Globus pallidus (tissue), 1 donor: ENCODE measurements at regions not wholly inside any gene's neighbourhood (a gene's known extent, or its start where the extent isn't known, plus 50 kb on each side); places are given as distances from the start of the nearest gene placed in this dataset.
A peak's percentile ranks its signal among the peaks of the same experiment; 100 is the strongest.

ENCODE experiments used
- DNase-seq: peaks from one replicate; pipeline ENCODE4 v3.0.0-alpha.2; 2015; ENCODE audit warnings: low spot score

- DNase-seq = no peak
Measured at GRCh38 chr9:129259375-129259774, 81.3 kb upstream of the IER5L start.

DNA sequence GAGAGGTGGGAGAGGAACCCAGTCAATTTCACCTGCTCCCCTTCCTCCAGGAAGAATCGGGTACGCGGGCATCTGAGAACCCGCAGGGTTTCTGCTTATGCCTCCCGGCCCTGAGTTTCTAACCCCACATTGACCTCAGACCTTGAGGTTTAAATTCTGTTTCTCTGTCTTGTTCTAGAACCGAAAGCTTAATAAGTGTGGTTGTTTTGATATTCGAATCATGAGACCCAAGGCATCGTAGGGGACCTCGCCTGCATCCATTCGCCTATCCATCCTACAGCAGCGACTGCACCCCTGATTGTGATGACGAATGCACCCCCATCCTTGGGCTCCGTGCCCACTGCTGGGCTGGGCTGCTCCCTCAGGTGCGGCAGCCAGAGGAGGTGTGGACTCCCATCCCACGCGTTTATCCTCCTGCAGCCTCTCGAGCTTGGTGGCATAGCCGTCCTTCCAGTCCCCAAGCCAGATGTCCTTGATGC is 80.8 kb upstream of the IER5L start:
- no peak for DNase-seq

DNA sequence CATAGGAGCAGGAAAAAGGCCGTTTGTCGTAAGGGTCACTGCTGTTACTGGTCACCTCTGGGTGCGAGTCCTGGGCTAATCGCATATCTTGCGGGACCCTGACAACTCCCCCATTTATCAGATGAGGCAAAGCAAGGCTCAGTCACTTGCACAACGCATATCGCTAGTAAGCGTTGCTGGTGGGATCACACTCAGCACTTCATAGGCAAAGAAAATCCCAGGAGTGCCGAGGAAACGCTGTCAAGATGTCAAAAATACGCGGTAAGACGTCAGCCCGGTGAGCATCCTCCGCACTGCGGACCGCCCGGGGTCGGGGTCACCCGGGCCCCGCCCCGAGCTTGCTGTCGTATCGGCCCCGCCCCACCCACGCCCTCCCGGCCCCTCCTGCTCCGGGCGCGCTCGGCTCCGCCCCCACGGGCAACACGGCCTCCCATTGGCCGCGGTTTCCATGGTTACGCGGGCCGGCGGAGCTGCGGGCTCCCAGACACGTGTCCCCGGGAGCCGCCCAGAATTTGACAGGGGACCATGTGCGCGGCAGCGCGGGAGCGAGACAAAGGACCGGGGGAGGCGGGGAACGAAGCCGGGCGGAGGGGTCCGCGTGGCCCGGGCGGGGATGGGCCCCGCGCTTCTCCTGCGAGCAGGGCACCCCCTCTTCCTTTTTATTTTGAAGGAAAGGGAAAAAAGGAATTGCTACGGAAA is 80.2 kb upstream of the IER5L start:
- peak; percentile 82 for DNase-seq

DNA sequence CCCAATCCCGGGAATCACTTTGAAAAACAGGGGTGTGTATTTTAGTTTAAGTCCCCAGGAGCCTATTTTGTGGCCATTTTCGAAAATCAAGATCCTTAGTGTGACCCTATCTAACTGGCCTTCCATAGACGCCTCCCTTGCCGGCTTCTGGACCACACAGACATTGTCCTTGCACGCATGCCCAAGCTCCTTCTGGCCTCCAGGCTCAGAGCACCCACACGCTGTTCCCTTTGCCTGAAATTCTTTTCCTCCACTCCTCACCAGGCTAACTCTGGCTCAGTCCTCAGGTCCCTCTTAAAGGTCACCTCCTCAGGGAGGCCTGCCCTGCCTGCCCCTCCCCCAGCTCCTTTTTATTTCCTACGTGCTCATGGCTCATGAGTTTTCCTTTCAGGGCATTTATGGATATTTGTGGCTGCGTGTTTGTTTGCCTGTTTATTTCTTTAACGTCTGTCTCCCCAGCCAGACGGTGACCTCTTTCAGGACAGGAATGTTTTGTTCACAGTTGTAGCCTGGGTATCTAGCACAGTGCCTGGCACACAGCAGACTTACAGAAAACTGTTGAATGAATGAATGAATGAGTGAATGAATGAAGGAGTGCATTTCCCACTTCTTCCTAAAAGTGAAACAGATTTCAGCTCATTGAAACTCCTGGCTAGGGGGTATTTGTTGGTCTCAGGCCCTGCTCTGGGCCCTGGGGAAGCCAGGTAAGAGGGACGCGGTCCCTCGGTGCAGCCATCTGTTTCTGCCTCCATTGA is 79.1 kb upstream of the IER5L start:
- no peak for DNase-seq

- no peak for DNase-seq
Measured at GRCh38 chr9:129254566-129255287, 76.7 kb upstream of the IER5L start.

DNA sequence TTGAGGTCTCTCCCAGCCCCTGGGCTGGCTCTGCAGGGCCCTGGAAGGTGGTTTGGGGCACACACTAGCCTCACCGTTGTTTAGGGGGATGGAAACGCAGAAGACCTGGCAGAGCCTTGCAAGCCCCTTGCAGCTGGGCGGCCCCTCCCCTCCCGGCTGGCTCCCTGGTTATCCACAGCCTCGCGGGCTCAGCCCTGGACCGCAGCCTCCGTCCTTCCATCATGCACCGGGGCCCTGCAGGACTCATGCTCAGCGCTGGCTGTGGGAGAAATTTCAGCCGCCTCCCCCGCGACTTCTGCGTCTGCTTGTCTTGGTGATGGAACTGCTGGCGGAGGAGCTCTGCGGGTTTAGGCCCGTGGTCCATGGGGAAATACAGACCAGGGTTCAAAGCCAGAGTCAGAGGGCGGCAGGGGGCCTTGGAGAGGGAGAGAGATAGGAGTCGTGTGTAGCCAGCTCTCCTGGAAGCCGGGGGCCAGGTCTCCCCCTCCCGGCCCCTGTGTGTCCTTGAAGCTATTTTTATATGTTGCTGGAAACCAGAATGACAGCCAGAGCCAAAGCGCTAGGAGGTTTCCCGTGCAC is 75.8 kb upstream of the IER5L start:
- peak; percentile 25 for DNase-seq

DNA sequence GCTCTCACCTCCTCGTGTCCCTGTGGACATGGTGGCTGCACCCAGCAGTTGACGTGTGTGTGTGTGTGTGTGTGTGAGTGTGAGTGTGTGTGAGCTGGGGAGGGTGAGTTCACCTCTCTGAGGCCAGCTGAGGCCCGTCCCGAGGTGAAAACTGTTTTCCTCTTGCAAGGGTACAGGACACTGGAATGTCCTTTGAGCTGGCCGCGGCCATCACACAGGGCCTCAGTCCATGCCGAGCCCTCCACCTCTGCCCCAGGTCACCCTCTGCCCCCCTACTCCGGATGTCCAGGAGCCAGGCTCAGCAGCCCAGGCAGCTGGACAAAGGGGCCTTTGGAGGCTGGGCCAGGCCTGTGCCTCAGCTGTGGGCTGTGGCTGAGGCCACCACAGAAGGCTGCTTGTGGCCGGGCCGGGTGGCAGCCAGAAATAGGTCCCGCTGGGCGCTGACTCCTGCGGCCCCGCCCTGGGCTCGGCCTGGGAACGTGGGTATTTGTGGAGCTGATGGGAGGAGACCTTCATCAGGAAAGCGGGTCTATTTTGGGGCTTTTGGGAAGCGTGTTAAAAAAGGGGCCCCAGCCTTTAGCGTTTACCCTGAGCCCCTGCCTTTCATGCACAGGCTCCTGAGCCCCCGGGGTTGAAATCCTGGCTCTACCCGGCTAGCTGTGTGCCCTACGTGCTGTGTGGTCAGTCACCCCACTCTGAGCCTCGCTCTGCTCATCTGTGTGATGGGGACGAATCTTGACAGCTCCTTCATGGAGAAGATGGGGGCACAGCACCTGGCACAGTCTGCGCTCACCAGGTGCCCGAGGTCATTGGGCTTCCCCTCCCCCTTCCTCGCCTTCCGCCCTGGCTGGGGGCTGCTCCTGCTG is 75.1 kb upstream of the IER5L start:
- peak; percentile 85 for DNase-seq

- no peak for DNase-seq
Measured at GRCh38 chr9:129250786-129251185, 72.7 kb upstream of the IER5L start.

DNA sequence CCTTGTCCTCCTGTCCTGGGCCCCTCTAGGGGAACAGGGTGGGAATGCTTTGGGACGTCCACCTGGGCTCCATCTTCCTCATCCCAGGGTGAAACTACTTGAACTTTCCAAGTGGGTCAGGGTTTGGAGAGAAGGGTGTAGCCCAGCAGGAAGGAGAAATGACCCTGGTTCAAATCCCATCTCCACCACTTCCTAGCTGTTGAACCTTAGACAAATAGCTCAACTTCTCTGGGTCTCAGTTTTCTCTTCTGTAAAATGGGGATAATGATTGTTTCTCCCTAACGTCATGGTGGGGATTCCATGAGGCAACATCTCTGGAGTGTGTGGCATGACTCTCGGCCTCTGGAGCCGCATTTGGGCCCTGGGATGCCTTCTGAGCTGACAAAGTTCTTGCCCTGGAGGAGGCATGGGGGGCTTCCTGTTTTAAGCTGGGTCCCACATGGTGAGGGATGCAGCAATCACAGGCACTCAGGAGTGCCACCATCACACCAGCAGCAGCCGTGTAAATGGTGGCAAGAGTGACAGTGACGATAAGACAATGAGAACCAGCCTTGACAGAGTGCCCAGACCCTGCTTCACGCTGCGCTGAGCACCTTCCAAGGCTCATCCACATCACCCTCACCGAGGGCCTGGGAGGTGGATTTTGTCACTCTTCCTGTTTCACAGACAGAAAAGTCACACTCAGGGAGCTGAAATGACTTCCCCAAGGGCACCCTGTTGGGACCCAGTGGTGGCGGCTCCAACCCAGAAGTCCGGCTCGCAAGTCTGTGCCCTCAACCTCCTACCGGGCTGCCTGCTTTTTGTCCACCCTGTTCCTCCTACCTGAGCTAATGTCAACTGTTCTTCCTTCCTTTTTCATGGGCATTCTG is 69.5 kb upstream of the IER5L start:
- no peak for DNase-seq

- DNase-seq = no peak
Measured at GRCh38 chr9:129245276-129245675, 67.2 kb upstream of the IER5L start.

GRCh38 chr9:129242971-129243561 is 65.0 kb upstream of the IER5L start:
- no peak for DNase-seq

DNA sequence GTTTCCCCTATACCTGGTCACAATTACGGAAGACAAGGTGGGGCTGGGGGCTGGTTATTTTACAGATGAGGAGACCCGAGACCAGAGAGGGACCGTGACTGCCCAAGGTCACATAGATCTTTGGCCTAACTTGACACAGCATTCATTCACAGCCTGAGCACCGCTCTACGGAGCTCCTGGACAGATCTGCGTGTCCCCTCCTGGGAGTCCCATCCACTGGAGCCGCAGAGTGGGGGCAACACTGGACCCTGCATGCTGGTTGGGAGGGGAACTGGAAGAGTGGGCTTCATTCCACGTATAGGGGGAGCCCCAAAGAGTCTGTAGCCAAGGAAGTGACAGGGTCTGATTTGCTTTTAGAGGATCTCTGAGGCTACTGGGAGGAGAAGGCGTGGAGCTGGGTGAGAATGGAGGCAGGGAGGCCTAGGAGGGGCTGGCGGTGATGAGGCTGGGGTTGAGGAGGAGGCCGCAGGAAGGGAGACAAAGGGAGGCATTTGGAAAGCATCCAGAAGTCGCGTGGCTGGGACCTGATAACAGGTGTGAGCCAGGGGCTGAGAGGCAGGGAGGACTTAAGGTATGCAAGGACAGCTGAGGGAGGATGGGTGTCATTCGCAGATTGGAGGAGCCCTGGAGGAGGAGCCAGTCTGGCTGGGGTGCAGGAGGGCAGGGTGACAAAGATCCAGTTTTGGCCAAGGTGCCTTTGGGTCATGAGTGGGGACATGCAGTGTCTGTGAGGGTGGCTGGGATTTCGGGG is 64.3 kb upstream of the IER5L start:
- no peak for DNase-seq

- DNase-seq = no peak
Measured at GRCh38 chr9:129241725-129242124, 63.7 kb upstream of the IER5L start.

DNA sequence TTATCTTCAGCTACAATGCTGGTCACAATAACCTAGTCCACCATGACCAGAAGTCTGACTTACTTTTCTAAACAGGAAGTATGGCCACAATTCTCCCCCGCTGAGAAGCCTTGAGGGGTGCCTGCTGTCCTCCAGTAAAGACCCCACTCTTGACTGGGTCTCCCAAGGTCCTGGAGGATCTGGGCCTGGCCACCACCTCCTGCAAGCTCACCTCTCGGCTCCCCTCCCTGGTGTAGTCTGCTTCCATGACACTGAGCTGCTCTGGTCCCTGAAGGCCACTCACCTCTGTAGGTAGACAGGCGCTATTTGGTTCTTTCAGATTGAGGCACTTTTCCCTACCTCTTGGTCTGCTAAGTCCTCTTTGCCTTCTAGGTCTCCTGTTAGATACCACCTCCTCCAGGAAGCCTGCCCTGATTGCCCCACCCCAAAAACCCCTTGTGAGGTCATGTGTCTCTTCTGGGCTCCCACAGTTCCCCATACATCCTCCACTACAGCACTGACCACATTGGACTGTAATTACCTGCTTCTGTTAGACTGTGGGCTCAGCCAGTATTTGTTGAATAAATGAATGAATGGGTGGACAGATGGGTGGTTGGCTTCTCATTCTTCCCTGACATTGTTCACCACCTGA is 62.6 kb upstream of the IER5L start:
- DNase-seq = no peak

GRCh38 chr9:129239946-129240490 is 62.0 kb upstream of the IER5L start:
- no peak for DNase-seq

GRCh38 chr9:129237803-129238202 is 59.7 kb upstream of the IER5L start:
- DNase-seq = no peak

- DNase-seq = no peak
Measured at GRCh38 chr9:129237164-129237611, 59.1 kb upstream of the IER5L start.

GRCh38 chr9:129236441-129237145 is 58.5 kb upstream of the IER5L start:
- no peak for DNase-seq
